ENCODE measurements at regions not wholly inside any gene's neighbourhood (a gene's known extent, or its start where the extent isn't known, plus 50 kb on each side); places are given as distances from the start of the nearest gene placed in this dataset.

DNA sequence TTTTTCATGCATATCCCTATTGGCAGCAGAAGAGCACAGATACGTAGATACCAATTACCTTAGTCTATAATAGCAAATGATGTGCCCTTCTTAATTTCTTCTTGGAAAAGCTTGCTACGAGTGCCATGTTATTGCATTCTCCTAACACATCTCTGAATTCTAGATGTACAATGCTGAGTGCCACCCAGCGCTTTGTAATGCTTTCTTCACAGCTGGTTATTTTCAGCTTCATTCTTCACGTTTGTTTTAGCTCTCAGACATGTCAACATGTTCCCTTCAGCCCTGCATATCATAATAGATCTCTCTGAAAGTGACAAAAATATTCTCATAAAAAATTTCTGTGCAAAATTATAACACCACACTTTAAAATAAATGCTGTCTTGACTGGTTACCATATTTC is 981.2 kb downstream of the TTLL7 start:
- no peak for DNase-seq
- TF ChIP-seq, protein P1, sequence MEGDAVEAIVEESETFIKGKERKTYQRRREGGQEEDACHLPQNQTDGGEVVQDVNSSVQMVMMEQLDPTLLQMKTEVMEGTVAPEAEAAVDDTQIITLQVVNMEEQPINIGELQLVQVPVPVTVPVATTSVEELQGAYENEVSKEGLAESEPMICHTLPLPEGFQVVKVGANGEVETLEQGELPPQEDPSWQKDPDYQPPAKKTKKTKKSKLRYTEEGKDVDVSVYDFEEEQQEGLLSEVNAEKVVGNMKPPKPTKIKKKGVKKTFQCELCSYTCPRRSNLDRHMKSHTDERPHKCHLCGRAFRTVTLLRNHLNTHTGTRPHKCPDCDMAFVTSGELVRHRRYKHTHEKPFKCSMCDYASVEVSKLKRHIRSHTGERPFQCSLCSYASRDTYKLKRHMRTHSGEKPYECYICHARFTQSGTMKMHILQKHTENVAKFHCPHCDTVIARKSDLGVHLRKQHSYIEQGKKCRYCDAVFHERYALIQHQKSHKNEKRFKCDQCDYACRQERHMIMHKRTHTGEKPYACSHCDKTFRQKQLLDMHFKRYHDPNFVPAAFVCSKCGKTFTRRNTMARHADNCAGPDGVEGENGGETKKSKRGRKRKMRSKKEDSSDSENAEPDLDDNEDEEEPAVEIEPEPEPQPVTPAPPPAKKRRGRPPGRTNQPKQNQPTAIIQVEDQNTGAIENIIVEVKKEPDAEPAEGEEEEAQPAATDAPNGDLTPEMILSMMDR (IDR thresholded peaks at IDR 0.05): no peak
- H3K36me3 ChIP-seq: no peaks in the 10 kb centered on the region
- peaks cover 0 to 8% (median 0%) of the 10 kb centered on the region in 9 donors for H3K4me1 ChIP-seq
- no peaks in the 10 kb centered on the region for H3K27me3 ChIP-seq
- no peak overlapping the region for H3K27ac ChIP-seq
- peak in 2 of 8 donors; percentile 21 to 63 for ATAC-seq
- intact Hi-C loops (cut with DNase I): no loop called here
- H3K9me3 ChIP-seq: peaks cover 0 to 20% (median 15%) of the 10 kb centered on the region in 11 donors
- 44 to 63% methylated on average over 4 of the region's 4 CpGs for WGBS, 2 donors
- no peak overlapping the region for H3K4me3 ChIP-seq

DNA sequence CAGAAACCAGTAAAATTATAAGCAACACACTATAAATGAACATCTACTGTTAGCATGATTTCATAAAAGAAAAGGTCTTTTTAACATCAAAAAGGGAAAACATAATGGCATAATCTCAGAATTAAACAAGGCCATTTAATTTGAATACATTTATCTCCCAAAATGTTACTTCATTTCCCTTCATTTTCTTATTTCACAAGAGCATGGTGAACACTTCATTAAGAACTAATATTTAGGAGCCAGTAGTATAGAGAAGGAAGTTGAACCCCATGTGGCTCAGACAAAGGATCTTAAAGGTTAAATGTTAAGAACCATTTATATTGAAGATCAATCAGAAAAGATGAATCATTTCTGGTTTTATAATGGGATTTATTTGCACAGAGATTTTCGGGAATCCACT is 981.7 kb downstream of the TTLL7 start:
- intact Hi-C loops (cut with DNase I): no loop called here
- no peaks in the 10 kb centered on the region for H3K36me3 ChIP-seq

DNA sequence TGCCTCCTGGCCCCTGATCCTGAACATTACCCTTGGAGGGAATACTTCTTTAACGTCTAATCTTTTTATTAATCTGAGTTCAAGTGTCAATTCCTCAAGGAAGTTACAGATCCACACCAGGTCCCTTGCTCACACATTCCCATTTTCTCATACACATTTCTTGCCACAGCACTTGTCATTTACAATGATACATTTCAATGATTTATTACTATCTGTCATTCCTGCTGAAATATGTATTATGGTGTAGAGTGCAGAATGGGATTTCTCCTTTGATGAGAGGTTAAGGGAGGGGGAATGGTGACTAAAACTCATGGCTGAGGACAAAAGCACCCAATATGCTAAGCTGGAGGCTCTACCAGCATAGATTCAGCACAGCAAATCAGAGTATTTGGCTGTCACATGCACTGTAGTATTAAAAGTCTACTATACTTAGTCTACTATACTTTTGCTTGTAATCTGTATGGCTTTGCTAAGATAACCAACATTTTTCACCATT is 982.5 kb downstream of the TTLL7 start:
- TF ChIP-seq, protein P1 (IDR thresholded peaks at IDR 0.05): no peak
- no peak for DNase-seq
- WGBS, 2 donors: 61 to 73% methylated on average over 1 of the region's 1 CpG

More for the DNA sequence above, 981.7 kb downstream of the TTLL7 start:
- DNase-seq (no peak), ATAC-seq (no peak)
- TF ChIP-seq, protein P1 (IDR thresholded peaks at IDR 0.05): no peak
- Histone ChIP-seq H3K27me3 (no peaks in the 10 kb centered on the region), H3K27ac (no peak overlapping the region), H3K9me3 (peaks cover 0 to 20% (median 15%) of the 10 kb centered on the region in 11 donors), H3K4me1 (peaks cover 0 to 8% (median 0%) of the 10 kb centered on the region in 9 donors), H3K4me3 (no peak overlapping the region)
- 76 to 87% methylated on average over 1 of the region's 1 CpG for WGBS, 2 donors

DNA sequence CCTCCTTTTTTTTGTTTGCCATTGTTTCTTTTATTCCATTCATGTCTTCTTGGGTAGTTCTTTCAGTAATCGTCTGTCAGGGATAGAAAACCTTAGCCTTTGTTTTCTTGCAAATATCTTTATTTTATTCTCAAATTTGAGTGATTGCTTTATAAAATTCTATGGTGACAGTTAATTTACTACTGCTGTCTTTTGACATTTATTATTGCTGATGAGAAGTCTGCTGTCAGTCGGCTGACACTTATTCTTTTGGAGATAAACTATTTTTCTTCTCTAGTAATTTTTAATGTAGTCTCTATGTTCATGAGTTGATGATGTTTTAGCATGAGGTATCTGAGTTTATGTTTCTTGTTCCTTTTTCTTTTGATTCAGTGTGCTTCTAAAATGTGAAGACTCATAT is 983.8 kb downstream of the TTLL7 start:
- Histone ChIP-seq H3K4me1 (peaks cover 0 to 8% (median 0%) of the 10 kb centered on the region in 9 donors), H3K27ac (no peak overlapping the region), H3K27me3 (no peaks in the 10 kb centered on the region), H3K36me3 (no peaks in the 10 kb centered on the region), H3K9me3 (peaks cover 0 to 9% (median 5%) of the 10 kb centered on the region in 11 donors), H3K4me3 (no peak overlapping the region)
- TF ChIP-seq, protein P1 (IDR thresholded peaks at IDR 0.05): no peak
- ATAC-seq (no peak), DNase-seq (no peak)
- WGBS, 2 donors: 88 to 95% methylated on average over 2 of the region's 2 CpGs
- intact Hi-C loops (cut with DNase I): no loop called here

More for the DNA sequence above, 982.5 kb downstream of the TTLL7 start:
- ATAC-seq: no peak
- Histone ChIP-seq H3K27ac (no peak overlapping the region), H3K27me3 (no peaks in the 10 kb centered on the region), H3K4me1 (peaks cover 0 to 8% (median 0%) of the 10 kb centered on the region in 9 donors), H3K36me3 (no peaks in the 10 kb centered on the region), H3K9me3 (peaks cover 0 to 18% (median 15%) of the 10 kb centered on the region in 11 donors), H3K4me3 (no peak overlapping the region)
- intact Hi-C loops (cut with DNase I): no loop called here
